DMS53 (cell line): ENCODE measurements at regions not wholly inside any gene's neighbourhood (a gene's known extent, or its start where the extent isn't known, plus 50 kb on each side); places are given as distances from the start of the nearest gene placed in this dataset.

Experiments
- DNase-seq: peaks from one replicate; lab custom pipeline; 2025; lab: John Stamatoyannopoulos, UW

DNA sequence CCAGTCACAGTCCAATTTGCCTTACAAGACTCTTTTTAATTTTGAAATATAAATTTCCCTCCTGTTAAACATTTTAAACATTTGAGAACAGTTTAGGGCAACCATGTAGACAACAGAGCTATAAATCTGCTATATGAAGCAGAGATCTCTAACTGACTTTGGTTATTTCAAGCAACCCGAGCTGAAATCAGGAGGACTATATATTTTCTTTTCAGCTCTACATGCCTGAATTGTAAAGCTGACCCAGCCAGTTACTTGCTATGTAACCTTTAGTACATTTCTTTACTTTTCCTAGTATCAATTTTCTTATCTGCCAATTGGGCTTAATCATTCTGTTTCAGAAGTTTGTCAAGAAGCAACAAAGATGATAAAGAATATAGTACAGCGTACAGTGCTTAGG lies 457.4 kb upstream of the NECTIN3 start:
- no peak for DNase-seq

DNA sequence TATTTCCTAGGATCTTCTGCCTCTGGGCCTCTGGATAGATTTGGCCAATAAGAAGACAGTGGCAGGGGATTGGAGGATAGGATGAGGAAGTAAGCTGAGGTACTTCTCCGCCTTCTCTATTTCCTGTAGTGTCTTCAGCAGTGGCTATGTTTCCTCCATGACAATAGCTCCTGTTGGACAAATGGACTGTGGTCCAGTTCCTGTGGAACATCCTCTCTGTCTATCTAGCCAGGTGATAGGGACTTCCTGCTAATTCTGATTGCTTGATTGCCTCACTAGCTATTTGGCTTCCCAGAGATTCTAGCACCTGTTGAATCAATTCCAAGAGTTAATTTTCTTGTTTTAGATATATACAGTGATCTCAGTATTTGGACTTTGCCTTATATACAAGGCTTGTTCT lies 456.2 kb upstream of the NECTIN3 start:
- no peak for DNase-seq

DNA sequence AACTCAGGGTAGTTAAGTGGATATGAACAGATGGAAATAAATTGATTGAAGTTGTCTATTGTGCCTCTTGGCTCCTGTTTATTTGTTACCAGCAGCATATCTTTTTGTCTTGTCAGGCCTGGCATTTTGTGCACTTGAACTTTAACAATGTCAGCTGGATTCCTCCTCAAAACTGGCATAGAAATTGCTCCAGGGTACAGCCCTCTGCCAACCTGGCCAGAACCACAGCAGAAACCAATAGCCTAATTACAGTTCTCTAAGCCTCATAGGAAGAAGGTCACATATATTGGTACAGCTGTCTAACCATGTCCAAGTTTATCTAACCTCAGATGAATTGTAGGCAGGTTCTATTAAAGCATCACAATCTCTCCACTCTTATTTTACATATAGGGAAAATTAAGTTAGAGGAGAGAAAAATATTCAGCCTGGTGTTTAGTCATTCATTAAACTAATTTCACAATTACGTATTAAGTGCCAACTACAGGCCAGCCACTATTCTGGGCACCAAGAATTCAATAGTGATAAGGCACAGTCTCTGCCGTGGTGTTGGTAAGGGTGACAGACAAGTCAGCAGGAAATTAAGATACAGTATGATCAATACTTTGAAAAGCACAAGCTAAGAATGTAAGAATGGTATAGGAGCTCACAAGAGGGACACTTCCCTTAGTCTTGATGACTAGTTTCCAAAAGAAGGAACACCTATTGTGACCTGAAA lies 452.9 kb upstream of the NECTIN3 start:
- no peak for DNase-seq

DNA sequence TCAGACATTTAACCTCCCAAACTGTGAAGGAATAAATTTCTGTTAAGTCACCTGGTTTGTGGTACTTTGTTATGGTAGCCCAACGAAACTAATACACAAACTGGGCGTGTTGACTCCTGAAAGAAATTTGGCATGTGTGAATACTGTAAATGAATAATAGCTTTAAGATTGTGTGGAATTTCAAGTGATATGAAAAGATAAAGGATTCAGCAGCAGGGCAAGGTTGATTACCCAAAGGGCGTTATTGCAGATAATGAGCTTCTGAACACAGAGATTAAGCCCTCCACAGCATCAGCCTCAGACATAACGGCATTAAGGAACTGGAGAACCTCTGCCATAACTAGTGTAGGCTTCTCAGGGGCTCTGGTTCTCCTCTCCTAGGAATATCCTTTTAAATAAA lies 451.5 kb upstream of the NECTIN3 start:
- DNase-seq: no peak

DNA sequence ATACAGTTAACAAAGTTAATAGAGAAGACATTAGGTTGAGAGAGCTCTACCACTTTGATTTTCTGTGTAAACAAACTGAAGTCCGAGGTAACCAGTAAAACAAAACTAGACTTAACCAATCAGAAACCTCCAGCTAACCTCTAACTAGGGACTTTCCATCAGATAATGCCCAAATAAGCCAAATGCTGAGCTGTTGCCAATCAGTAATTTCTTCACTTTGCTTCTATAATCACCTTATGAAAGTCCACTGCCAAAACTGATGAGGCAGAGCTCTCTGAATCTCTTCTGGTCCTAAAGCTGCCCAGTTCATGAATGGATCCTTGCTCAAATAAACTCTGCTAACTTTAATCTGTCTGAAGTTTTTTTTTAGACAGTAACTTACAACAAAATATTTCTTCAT lies 448.0 kb upstream of the NECTIN3 start:
- DNase-seq: no peak

DNA sequence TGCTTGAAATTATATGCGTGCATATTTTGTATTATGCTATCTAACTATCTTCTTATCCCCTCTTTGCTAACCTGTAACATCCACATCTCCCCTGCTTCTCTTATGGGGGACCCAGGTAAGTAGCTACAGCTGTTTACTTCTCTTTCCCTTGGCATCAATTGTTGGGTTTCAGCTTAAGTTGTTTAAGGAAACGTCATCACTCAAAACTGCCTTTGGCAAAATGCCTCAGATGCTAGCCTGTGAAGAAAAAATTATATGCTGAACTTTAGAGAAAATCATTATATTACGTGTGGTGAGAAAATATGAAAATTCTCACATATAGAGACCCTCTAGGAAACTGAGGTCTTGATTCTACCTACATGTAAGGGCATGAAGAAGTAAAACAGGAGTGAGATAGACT lies 447.0 kb upstream of the NECTIN3 start:
- no peak for DNase-seq

DNA sequence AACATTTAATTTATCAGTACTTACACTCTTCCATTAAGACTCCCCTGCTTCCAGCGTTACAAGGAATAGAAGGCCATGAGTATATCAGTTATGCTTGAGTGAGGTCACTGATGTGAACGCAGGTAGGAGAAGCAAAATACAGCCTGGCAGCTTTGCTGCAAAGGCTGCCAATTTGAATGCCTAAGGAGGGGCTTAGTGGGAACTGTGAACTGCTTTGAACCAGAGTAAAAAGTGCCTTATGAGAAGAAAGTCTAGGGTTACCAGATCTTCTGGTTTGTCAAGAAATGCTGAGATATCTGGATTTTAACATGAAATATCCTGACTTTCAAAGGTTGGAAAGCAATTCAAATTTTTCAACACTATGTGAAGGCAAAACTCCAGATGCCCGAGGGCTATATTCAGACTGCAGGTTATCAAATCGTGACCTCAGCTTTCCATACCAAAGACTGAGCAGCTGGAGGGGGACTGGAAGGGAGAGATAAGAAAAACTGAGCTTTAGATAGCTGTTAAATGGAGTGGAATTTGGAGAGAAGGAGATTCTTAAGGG lies 446.3 kb upstream of the NECTIN3 start:
- no peak for DNase-seq

DNA sequence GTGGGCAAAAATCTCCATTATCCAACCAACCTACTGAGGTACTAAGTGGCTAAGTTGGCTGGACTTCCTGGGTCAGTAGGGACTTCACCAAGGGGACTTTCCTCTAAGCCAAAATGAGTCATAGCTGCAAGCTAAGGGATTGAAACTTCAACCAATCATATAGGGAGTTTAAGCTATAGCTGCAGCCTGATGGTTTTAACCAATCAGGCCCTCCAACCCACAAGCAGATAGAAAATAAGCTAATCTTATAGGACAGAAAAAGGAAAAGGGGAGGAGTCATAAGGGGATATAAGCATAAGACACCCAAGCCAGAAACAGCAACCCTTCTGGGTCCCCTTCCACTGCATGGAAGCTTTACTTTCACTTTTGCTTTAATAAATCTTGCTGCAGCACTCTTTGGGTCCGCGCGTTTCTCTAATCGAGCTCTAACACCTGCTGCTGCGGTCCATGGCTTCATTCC lies 444.9 kb upstream of the NECTIN3 start:
- peak; percentile 52 for DNase-seq

DNA sequence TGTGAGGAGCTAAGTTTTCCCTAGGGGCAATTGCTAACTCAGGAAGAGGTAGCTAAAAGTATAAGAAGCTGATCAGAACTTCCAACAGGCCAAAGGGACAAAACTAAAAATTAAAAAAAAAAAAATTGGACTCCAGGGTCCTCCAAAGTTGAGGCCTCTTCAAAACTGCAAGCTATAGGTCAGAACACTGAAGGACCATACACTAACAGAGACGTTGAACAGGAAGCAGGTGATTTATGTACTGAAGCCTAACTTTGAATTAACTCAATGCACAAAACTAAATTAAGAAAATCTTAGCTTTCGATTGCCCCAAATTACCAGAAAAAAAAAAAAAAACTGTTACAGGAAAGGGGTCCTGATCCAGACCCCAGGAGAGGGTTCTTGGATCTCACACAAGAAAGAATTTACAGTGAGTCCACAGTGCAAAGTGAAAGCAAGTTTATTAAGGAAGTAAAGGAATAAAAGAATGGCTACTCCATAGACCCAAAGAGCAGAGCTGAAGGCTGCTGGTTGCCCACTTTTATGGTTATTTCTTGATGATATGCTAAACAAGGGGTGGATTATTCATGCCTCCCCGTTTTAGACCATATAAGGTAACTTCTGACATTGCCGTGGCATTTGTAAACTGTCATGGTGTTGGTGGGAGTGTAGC lies 442.8 kb upstream of the NECTIN3 start:
- no peak for DNase-seq

DNA sequence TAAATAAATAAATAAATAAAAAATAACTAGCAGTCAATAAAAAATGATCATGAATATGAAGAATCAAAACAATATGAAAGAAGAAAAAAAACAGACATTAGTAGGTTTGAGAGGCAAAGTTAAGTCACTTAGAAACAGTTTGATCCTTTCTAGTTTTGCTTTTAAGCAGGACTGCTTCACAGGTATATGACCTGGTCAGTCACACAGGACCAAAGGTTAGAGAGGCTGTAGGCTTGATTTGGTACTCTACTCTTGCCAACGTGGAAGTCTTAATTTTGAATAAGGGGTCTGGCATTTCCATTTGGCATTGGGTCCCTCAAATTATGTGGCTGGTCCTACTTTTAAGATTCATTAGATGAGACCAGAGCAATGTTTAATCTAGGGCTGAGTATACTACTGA lies 441.7 kb upstream of the NECTIN3 start:
- DNase-seq: no peak

DNA sequence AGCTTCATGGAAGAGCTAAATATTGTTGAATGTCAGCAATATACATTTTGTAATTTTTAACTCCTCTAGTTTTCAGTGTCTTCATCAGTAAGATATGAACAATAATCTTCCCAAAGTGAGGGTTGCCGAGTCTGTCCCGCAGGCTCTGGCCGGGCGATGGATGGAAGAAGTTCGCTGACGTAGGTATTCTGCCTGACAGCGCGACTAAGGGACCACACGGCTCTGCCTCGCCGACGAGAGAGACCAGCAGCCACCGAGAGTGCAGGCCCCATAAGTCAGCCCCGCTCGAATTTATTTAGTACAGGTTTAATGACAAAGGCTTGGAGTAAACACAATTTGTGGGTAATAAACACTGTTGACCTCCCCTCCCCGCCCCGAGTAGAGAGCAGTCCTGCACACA lies 427.4 kb upstream of the NECTIN3 start:
- no peak for DNase-seq

DNA sequence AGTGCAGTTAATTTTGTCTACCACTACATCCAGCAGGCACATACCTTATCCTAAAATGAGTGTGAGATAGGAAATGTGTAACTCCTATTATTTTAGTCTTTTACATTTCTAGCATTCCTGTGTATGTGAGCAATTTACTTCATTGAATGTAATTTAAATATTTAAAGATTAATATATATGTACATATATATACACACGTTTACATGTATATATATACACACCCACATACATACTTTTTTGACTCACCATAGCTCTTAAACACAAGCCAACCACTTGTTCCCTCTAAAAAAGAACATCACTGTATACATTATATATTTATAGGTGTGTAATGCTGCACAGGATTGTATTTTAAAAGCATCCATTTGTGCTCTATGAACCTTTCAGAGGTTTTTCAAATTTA lies 425.6 kb upstream of the NECTIN3 start:
- no peak for DNase-seq

DNA sequence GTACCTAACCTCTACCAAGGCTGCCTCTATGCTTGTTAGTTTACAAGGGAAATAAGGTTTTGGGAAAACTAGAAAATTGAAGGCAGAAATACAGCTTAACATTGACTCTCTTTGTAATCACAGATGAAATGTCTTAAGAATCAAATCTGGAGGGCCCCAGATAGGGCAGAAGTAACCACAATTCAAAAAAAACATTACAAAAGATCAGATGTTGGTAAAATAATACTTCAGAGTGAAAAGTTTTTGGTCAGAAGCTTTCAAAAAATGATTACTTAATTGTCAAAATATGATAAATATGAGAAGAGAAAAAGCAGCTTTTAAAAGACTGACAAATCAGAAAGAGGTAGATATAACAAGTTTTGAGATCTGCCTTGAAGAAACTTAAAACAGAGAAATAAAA lies 425.1 kb upstream of the NECTIN3 start:
- no peak for DNase-seq

DNA sequence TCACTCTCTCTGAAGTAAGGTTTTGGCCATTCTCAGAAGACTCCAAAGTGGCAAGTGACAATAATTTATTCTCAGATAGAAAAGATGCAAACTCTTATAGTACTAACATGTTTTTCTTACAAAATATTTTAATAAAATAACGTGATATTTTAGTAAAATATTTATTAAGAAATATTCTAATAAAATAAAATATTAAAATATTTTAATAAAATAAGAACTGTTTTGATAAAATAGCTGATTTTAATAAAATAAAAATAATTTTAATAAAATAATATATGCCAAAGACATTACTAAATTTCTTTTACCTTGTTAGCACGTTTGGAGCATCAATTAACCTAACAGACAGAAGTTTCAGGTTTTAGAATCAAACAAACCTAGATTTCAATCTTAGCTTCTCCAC lies 424.0 kb upstream of the NECTIN3 start:
- DNase-seq: no peak

DNA sequence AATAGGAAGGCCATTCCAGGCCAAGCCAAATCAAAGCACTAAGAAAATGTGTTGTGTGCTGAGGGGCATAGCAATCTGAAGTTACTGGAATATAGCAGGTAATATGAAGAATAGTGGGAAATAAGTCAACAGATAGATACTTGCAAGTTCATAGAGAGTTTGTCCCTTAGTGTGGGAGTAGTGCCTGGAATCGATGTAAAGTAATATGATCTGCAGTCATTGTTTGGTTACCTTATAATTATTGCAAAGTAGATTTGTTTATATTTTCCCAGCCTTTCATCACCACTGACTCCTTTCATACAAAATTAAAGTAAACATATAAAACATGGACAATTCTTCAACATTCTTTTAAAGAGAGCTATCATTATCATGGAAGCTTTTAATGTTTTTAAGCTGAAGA lies 420.9 kb upstream of the NECTIN3 start:
- DNase-seq: no peak

DNA sequence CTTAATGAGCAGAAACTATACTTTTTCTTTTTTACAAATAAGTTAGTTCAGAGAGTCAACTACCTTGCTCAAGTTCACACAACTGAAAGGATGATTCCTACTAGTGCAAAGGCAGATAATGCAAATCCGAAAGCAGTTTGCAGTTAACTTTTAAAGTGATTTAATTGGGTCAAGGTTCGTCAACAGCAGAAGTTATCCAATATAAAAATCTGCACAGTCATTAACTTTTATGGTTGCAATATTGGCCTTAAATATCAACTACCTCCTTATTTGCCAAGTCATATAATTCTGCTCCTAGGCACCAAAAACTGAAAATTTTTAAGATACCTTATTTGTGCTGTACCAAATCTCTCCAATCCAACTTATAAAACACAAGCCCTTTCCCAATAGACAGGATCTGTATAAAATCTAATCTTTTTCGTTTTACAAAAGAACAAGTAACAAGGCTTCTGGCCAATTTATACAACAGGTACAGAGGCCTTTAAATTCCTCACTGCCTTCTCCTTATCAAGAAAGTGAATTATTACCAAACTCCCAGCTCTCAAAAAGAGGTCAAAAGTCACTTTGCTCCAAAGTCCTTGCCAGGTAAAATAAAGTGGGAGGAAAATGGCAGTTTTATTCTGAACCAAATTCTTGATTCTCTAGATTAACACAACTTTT lies 416.6 kb upstream of the NECTIN3 start:
- DNase-seq: no peak

DNA sequence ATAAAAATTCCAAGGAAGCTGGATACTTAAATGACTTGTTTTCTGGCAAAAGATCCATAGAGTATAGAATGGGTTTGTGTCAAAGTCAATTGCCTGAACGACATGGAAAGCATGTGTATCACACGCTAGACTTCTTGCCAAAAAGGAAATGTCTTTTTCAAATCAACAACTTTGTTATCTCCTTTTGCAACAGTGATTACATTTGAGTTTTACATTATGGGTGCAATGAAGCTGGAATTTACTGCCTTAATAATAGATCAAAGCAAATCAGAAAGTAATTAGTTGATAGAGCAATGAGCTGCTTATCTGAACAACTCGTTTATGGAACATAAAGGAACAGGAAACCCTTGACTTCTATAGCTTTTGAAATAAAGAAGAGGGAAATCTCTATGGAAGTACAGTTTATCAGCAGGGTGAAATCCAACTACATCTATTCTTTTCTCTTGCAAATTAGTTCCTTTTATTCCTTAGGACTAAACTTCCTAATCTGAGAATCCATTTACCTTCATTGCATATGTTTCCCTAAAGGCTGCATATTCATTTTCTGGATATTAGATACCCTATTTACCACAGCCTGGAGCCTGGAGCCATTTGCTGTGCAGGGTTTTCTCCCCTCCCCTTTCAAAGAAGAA lies 415.1 kb upstream of the NECTIN3 start:
- DNase-seq: no peak

DNA sequence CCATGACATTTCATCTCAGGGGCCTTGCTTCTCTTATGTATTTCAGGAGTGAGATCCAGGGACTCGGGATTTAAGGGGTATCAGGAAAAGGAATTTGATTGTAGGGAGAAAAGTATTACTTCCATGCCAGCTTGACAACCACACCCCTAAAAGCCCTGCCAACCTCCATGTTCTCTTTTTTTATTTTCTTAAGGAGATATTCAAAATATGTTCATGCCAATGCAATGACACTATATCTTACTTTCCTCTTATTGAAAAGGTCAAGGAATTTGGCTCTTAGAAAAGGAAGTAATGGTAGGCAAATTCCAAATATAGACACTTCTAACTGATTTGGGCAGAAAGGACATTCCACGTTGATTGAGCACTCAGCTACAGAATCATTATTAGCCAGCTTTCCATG lies 407.5 kb upstream of the NECTIN3 start:
- DNase-seq: no peak

DNA sequence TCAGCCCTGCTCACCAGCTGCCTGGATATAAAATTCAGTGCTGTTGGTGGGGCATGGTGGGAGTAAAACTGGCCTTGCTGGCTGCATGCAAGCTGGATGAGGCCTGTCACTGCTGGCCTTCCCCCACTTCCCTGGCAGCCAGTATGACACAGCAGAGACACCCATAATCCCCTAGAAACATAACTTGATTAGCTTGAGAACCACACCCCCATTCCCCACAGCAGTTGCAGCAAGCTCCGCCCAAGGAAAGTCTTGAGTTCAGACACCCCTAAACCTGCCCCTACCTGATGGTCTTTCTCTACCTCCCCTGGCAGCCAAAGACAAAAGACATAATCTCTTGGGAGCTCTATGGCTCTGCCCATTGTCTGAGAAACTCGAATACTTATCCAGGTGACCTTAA lies 405.1 kb upstream of the NECTIN3 start:
- no peak for DNase-seq

DNA sequence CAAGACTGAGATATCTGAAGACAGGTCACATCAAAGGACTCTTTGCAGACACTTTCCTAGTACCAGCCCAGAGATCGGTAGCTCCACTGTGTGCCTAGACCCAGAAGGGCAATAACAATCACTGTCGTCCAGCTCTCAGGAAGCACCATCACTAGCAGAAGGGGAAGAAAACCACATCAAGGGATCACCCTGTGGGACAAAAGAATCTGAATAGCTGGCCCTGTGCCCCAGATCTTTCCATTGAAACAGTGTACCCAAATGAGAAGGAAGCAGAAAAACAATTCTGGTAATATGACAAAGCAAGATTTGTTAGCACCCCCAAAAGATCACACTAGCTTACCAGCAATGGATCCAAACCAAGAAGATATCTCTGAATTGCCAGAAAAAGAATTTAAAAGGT lies 404.4 kb upstream of the NECTIN3 start:
- no peak for DNase-seq

DNA sequence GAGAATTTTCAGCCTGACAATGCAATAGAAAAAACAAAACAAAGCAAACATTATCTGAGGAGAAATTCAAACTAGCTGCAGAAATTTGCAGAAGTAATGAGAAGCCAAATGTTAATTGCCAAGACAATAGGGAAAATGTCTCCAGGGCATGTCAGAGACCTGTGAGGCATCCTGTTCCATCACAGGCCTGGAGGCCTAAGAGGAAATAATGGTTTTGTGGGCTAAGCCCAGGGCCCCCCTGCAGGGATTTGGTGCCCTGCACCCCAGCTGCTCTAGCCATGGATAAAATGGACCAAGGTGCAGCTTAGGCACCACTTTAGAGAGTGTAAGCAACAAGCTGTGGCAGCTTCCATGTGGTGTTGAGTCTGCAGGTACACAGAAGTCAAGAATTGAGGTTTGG lies 401.2 kb upstream of the NECTIN3 start:
- no peak for DNase-seq

DNA sequence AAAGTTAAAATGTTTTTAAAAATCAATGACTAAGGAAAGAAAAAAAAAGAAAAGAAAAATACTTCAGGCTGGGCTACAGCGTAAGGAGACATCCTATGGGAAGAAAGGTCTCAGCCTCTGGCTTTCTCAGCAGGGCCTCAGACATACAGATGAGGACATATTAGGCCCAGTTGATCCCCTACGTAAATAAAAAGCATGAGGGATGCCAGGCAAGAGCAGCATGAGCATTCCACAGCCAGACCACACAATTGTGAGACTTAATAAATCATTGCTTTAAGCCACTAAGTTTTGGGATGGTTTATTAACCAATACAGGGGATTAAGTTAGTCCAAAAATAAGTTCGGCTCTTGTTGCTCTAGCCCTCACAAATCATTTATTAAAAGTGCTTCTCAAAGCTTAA lies 394.1 kb upstream of the NECTIN3 start:
- no peak for DNase-seq

DNA sequence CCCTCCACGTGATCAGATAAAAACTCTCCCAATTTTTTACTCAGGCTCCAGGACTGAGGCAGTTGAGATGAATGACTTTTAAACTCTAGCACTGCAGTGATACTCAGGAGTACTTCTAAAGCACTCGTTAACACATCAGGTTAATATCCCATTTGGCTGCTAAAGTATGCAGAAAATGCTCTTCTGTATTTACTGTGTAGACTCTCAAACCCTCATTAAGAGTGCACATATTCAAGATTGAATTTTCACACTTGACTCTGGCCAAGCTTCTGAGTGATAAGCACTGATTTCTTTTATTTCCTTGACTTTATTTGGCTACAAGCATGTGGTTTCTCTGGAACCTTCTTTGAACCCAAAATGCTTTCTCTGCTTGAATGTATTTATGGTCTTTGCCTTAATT lies 392.3 kb upstream of the NECTIN3 start:
- DNase-seq: no peak
